ENCODE measurements at regions not wholly inside any gene's neighbourhood (a gene's known extent, or its start where the extent isn't known, plus 50 kb on each side); places are given as distances from the start of the nearest gene placed in this dataset.

- no peaks in the 10 kb centered on the region for H3K36me3 ChIP-seq (replicated peaks in 1 of 2; ENCODE audit: insufficient read depth in 1 of 2, low read depth in 2 of 2)
- H3K4me3 ChIP-seq, result no peak overlapping the region
- 49 to 60% methylated on average over 1 to 5 of the region's 5 CpGs for WGBS, 2 donors
- no peaks in the 10 kb centered on the region for H3K27me3 ChIP-seq
- no peaks in the 10 kb centered on the region for H3K4me1 ChIP-seq
- intact Hi-C loops (cut with DNase I), result no loop called here
- H3K9me3 ChIP-seq, result no peaks in the 10 kb centered on the region
- DNase-seq (no peak), ATAC-seq (no peak)
- no peak overlapping the region for H3K27ac ChIP-seq
- no peak for TF ChIP-seq CTCF (IDR thresholded peaks at IDR 0.05)
- no peak for TF ChIP-seq POLR2A (IDR thresholded peaks at IDR 0.05)
These were observed 72.4 kb upstream of the ADAMTS2 start for GRCh38 chr5:179417696-179418095.

- DNase-seq (no peak), ATAC-seq (no peak)
- WGBS, 2 donors, result 46 to 61% methylated on average over 8 to 10 of the region's 10 CpGs
- no peak overlapping the region for H3K4me3 ChIP-seq
- H3K9me3 ChIP-seq, result no peaks in the 10 kb centered on the region
- intact Hi-C loops (cut with DNase I), result no loop called here
- no peak overlapping the region for H3K27ac ChIP-seq
- no peak for TF ChIP-seq POLR2A (IDR thresholded peaks at IDR 0.05)
- no peak for TF ChIP-seq CTCF (IDR thresholded peaks at IDR 0.05)
- H3K4me1 ChIP-seq, result no peaks in the 10 kb centered on the region
- H3K36me3 ChIP-seq (replicated peaks in 1 of 2; ENCODE audit: insufficient read depth in 1 of 2, low read depth in 2 of 2), result no peaks in the 10 kb centered on the region
- no peaks in the 10 kb centered on the region for H3K27me3 ChIP-seq
These were observed 71.8 kb upstream of the ADAMTS2 start for GRCh38 chr5:179417016-179417415.

DNA sequence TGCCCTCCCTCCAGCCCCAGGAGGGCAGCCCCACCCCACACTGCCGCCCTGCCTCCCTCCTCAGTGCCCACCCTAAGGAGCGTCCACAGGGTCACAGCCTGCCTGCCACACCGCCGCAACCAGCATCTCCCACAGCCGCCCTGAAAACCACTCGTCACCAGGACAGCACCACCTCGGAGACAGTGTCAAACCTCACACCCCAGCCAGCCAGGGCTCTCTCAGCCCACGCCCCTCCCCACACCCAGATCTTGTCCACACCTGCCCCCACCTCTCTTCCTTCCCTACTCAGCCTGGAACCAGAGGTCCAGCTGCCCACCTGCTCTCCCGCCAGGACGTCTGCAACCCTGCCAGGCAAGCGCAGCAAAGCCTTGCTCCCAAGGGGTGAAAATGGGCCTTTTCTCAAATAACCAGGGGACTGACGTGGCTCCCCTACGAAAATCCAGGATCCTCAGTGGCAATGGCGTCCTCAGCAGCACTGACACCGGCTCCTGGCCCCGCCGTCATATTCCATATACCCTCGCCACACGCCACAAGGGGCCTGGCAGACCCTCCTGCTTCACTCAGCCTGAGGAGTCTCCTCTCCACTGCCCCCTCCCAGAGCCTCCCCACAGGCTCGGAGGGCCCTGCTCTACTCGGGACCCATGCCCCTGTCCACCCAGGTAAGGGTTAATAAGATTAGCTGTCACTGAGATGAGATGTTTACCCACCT is 71.0 kb upstream of the ADAMTS2 start:
- intact Hi-C loops (cut with DNase I), result no loop called here
- H3K36me3 ChIP-seq (replicated peaks in 1 of 2; ENCODE audit: insufficient read depth in 1 of 2, low read depth in 2 of 2), result no peaks in the 10 kb centered on the region
- no peaks in the 10 kb centered on the region for H3K27me3 ChIP-seq
- no peak for TF ChIP-seq CTCF (IDR thresholded peaks at IDR 0.05)
- no peak for TF ChIP-seq POLR2A (IDR thresholded peaks at IDR 0.05)
- H3K9me3 ChIP-seq, result no peaks in the 10 kb centered on the region
- no peak overlapping the region for H3K27ac ChIP-seq
- ATAC-seq (no peak), DNase-seq (no peak)
- 65 to 69% methylated on average over 16 to 21 of the region's 21 CpGs for WGBS, 2 donors
- no peak overlapping the region for H3K4me3 ChIP-seq
- no peaks in the 10 kb centered on the region for H3K4me1 ChIP-seq

DNA sequence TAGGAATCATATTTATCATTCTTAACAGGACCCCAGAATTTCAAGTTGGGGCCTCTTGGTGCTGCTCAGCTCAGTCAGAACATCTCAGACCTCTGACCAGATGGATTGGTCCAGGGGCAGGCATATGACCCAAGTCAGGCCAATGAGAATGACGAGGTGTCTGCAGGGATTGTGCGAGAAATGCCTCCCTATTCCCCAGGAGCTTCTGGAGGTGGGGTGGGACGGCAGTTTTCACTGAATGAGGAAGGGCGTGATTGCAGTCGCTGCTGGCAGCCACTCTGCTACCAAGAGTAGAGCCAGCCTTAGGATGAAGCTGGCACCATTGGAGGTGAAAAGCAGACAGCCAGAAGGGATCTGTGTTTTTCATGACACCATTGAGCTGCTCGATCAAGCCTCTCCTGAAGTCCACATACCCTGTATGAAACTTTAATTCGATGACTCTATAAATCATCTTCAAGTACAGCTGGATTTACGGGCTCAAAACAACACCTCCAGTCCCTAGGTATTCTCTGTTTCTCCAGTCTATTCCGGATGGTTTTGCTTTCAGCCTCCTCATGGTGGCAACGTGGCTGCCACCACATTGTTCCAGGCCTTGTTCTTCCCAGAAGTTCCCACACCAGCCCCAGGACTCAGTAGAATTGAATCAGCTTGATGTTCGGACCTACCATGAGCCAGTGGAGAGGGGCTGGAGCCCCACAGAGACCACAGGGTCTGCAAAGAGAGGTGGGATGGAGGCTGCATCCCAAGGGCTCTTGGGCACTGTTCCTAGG is 70.2 kb upstream of the ADAMTS2 start:
- Histone ChIP-seq H3K9me3 (no peaks in the 10 kb centered on the region), H3K4me3 (no peak overlapping the region), H3K36me3 (replicated peaks in 1 of 2; ENCODE audit: insufficient read depth in 1 of 2, low read depth in 2 of 2) (no peaks in the 10 kb centered on the region), H3K27ac (no peak overlapping the region), H3K4me1 (no peaks in the 10 kb centered on the region), H3K27me3 (no peaks in the 10 kb centered on the region)
- DNase-seq (no peak), ATAC-seq (no peak)
- intact Hi-C loops (cut with DNase I), result no loop called here
- TF ChIP-seq POLR2A (IDR thresholded peaks at IDR 0.05), result no peak
- TF ChIP-seq CTCF (IDR thresholded peaks at IDR 0.05), result no peak
- 82 to 83% methylated on average over 11 of the region's 11 CpGs for WGBS, 2 donors
